HG03521 (cell line): ENCODE measurements at regions not wholly inside any gene's neighbourhood (a gene's known extent, or its start where the extent isn't known, plus 50 kb on each side); places are given as distances from the start of the nearest gene placed in this dataset.

Experiments used
- ATAC-seq: cut with Tn5 transposase; IDR thresholded peaks from one replicate; pipeline ENCODE4 v1.9.1; 2021; ENCODE audit warnings: mild to moderate bottlenecking, moderate library complexity; ENCODE audit not compliant: unreplicated experiment

GRCh38 chr2:22604136-22604535, 780.8 kb upstream of the KLHL29 start:
- no peak for ATAC-seq

GRCh38 chr2:22616031-22616430, 768.9 kb upstream of the KLHL29 start:
- ATAC-seq, result no peak

- no peak for ATAC-seq
Observed at GRCh38 chr2:22623620-22624019, 761.4 kb upstream of the KLHL29 start.

GRCh38 chr2:22626621-22627020, 758.4 kb upstream of the KLHL29 start:
- no peak for ATAC-seq

GRCh38 chr2:22628221-22628620, 756.8 kb upstream of the KLHL29 start:
- ATAC-seq, result no peak

GRCh38 chr2:22628906-22629305, 756.1 kb upstream of the KLHL29 start:
- ATAC-seq, result no peak

- ATAC-seq, result no peak
Observed at GRCh38 chr2:22634167-22634566, 750.8 kb upstream of the KLHL29 start.

- ATAC-seq, result no peak
Observed at GRCh38 chr2:22656426-22656825, 728.6 kb upstream of the KLHL29 start.

GRCh38 chr2:22673529-22673928, 711.5 kb upstream of the KLHL29 start:
- no peak for ATAC-seq

- ATAC-seq, result no peak
Observed at GRCh38 chr2:22683914-22684313, 701.1 kb upstream of the KLHL29 start.

GRCh38 chr2:22690096-22690495, 694.9 kb upstream of the KLHL29 start:
- ATAC-seq, result no peak

GRCh38 chr2:22691666-22692065, 693.3 kb upstream of the KLHL29 start:
- no peak for ATAC-seq

- ATAC-seq, result no peak
Observed at GRCh38 chr2:22692746-22693145, 692.2 kb upstream of the KLHL29 start.

GRCh38 chr2:22694300-22694699, 690.7 kb upstream of the KLHL29 start:
- ATAC-seq, result no peak

- ATAC-seq, result no peak
Observed at GRCh38 chr2:22694856-22695255, 690.1 kb upstream of the KLHL29 start.

- ATAC-seq, result no peak
Observed at GRCh38 chr2:22697054-22697788, 687.8 kb upstream of the KLHL29 start.

- ATAC-seq, result no peak
Observed at GRCh38 chr2:22701561-22702160, 683.3 kb upstream of the KLHL29 start.

GRCh38 chr2:22703286-22703920, 681.6 kb upstream of the KLHL29 start:
- no peak for ATAC-seq

- ATAC-seq, result no peak
Observed at GRCh38 chr2:22719396-22719795, 665.6 kb upstream of the KLHL29 start.

- no peak for ATAC-seq
Observed at GRCh38 chr2:22729466-22729865, 655.5 kb upstream of the KLHL29 start.

GRCh38 chr2:22734373-22735045, 650.5 kb upstream of the KLHL29 start:
- no peak for ATAC-seq

- ATAC-seq, result no peak
Observed at GRCh38 chr2:22737144-22737543, 647.8 kb upstream of the KLHL29 start.
